ENCODE measurements at regions not wholly inside any gene's neighbourhood (a gene's known extent, or its start where the extent isn't known, plus 50 kb on each side); places are given as distances from the start of the nearest gene placed in this dataset.

- Histone ChIP-seq H3K27me3 (no peaks in the 10 kb centered on the region), H3K4me3 (no peak overlapping the region), H3K4me1 (peaks cover 0 to 9% of the 10 kb centered on the region in 2 donors), H3K27ac (no peak overlapping the region), H3K9me3 (no peaks in the 10 kb centered on the region), H3K36me3 (no peaks in the 10 kb centered on the region)
- no peak for DNase-seq
- no peak for TF ChIP-seq POLR2A (IDR thresholded peaks at IDR 0.05)
- TF ChIP-seq CTCF (IDR thresholded peaks at IDR 0.05), result no peak
- intact Hi-C loops (cut with DNase I; ENCODE audit: low total_unique reads), result no loop called here
Observed at GRCh38 chr2:204033611-204034495, 97.3 kb downstream of the ICOS start.

- Histone ChIP-seq H3K4me3 (no peak overlapping the region), H3K27me3 (no peaks in the 10 kb centered on the region), H3K36me3 (no peaks in the 10 kb centered on the region), H3K4me1 (no peaks in the 10 kb centered on the region), H3K27ac (no peak overlapping the region), H3K9me3 (no peaks in the 10 kb centered on the region)
- no peak for DNase-seq
- intact Hi-C loops (cut with DNase I; ENCODE audit: low total_unique reads), result no loop called here
- TF ChIP-seq CTCF (IDR thresholded peaks at IDR 0.05), result no peak
- TF ChIP-seq POLR2A (IDR thresholded peaks at IDR 0.05), result no peak
Observed at GRCh38 chr2:204036706-204037105, 100.1 kb downstream of the ICOS start.

- Histone ChIP-seq H3K4me1 (no peaks in the 10 kb centered on the region), H3K4me3 (no peak overlapping the region), H3K36me3 (no peaks in the 10 kb centered on the region), H3K27me3 (no peaks in the 10 kb centered on the region), H3K27ac (no peak overlapping the region), H3K9me3 (no peaks in the 10 kb centered on the region)
- TF ChIP-seq POLR2A (IDR thresholded peaks at IDR 0.05), result no peak
- no peak for TF ChIP-seq CTCF (IDR thresholded peaks at IDR 0.05)
- intact Hi-C loops (cut with DNase I; ENCODE audit: low total_unique reads), result no loop called here
- no peak for DNase-seq
Observed at GRCh38 chr2:204037286-204037685, 100.7 kb downstream of the ICOS start.

- H3K9me3 ChIP-seq, result no peaks in the 10 kb centered on the region
- TF ChIP-seq CTCF (IDR thresholded peaks at IDR 0.05) (no peak), POLR2A (IDR thresholded peaks at IDR 0.05) (no peak)
- intact Hi-C loops (cut with DNase I; ENCODE audit: low total_unique reads), result no loop called here
- H3K4me1 ChIP-seq, result no peaks in the 10 kb centered on the region
- DNase-seq, result peak in 1 of 2 donors; percentile 17
- H3K36me3 ChIP-seq, result no peaks in the 10 kb centered on the region
- H3K27me3 ChIP-seq, result no peaks in the 10 kb centered on the region
- H3K27ac ChIP-seq, result peak overlapping the region; percentile 26 to 46
- no peak overlapping the region for H3K4me3 ChIP-seq
Observed at GRCh38 chr2:204039298-204039838, 102.8 kb downstream of the ICOS start.

GRCh38 chr2:204040016-204040415 lies 103.5 kb downstream of the ICOS start:
- intact Hi-C loops (cut with DNase I; ENCODE audit: low total_unique reads), result no loop called here
- Histone ChIP-seq H3K36me3 (no peaks in the 10 kb centered on the region), H3K27ac (no peak overlapping the region), H3K4me3 (no peak overlapping the region), H3K4me1 (no peaks in the 10 kb centered on the region), H3K27me3 (no peaks in the 10 kb centered on the region), H3K9me3 (no peaks in the 10 kb centered on the region)
- DNase-seq, result no peak
- TF ChIP-seq POLR2A (IDR thresholded peaks at IDR 0.05) (no peak), CTCF (IDR thresholded peaks at IDR 0.05) (no peak)

All from uterus (tissue), 3 donors.